Jurkat, Clone E6-1 (cell line): ENCODE measurements at regions not wholly inside any gene's neighbourhood (a gene's known extent, or its start where the extent isn't known, plus 50 kb on each side); places are given as distances from the start of the nearest gene placed in this dataset.

Experiments used
- DNase-seq: peaks from one replicate; pipeline ENCODE4 v3.0.0-alpha.2; 2011; ENCODE audit warnings: low read depth, low spot score
- H3K4me3 ChIP-seq: 2 replicates; pipeline ENCODE4 v1.5.1; 2011; ENCODE audit warnings: mild to moderate bottlenecking, low read length, control low read depth, moderate library complexity

- H3K4me3 ChIP-seq, result no peak overlapping the region
- no peak for DNase-seq
These were observed 407.2 kb upstream of the SHH start for GRCh38 chr7:156219307-156220077.

- no peak overlapping the region for H3K4me3 ChIP-seq
- no peak for DNase-seq
These were observed 406.5 kb upstream of the SHH start for GRCh38 chr7:156218544-156219306.

- H3K4me3 ChIP-seq, result no peak overlapping the region
- no peak for DNase-seq
These were observed 405.5 kb upstream of the SHH start for GRCh38 chr7:156217803-156218202.

GRCh38 chr7:156209087-156209486 lies 396.8 kb upstream of the SHH start:
- no peak for DNase-seq
- no peak overlapping the region for H3K4me3 ChIP-seq

GRCh38 chr7:156207306-156207705 lies 395.0 kb upstream of the SHH start:
- H3K4me3 ChIP-seq, result no peak overlapping the region
- DNase-seq, result no peak

- no peak overlapping the region for H3K4me3 ChIP-seq
- no peak for DNase-seq
These were observed 393.9 kb upstream of the SHH start for GRCh38 chr7:156206174-156206573.

- H3K4me3 ChIP-seq, result no peak overlapping the region
- no peak for DNase-seq
These were observed 392.6 kb upstream of the SHH start for GRCh38 chr7:156204820-156205219.

- no peak overlapping the region for H3K4me3 ChIP-seq
- DNase-seq, result no peak
These were observed 391.7 kb upstream of the SHH start for GRCh38 chr7:156203923-156204322.

- no peak overlapping the region for H3K4me3 ChIP-seq
- no peak for DNase-seq
These were observed 386.0 kb upstream of the SHH start for GRCh38 chr7:156198277-156198676.

- no peak for DNase-seq
These were observed 384.4 kb upstream of the SHH start for GRCh38 chr7:156196649-156197048.

GRCh38 chr7:156195276-156195675 lies 383.0 kb upstream of the SHH start:
- no peak overlapping the region for H3K4me3 ChIP-seq
- DNase-seq, result no peak

More at GRCh38 chr7:156196649-156197048, 384.4 kb upstream of the SHH start:
- H3K4me3 ChIP-seq, result no peak overlapping the region

- DNase-seq, result no peak
- no peak overlapping the region for H3K4me3 ChIP-seq
These were observed 382.6 kb upstream of the SHH start for GRCh38 chr7:156194813-156195212.

GRCh38 chr7:156192921-156193320 lies 380.7 kb upstream of the SHH start:
- no peak for DNase-seq
- H3K4me3 ChIP-seq, result no peak overlapping the region

- H3K4me3 ChIP-seq, result no peak overlapping the region
- DNase-seq, result no peak
These were observed 378.8 kb upstream of the SHH start for GRCh38 chr7:156191090-156191489.

GRCh38 chr7:156185076-156185475 lies 372.8 kb upstream of the SHH start:
- no peak overlapping the region for H3K4me3 ChIP-seq
- DNase-seq, result no peak

- no peak overlapping the region for H3K4me3 ChIP-seq
- no peak for DNase-seq
These were observed 371.9 kb upstream of the SHH start for GRCh38 chr7:156184164-156184563.

- DNase-seq, result no peak
These were observed 368.4 kb upstream of the SHH start for GRCh38 chr7:156180451-156181229.

GRCh38 chr7:156179872-156180390 lies 367.7 kb upstream of the SHH start:
- H3K4me3 ChIP-seq, result no peak overlapping the region
- DNase-seq, result no peak

More at GRCh38 chr7:156180451-156181229, 368.4 kb upstream of the SHH start:
- H3K4me3 ChIP-seq, result no peak overlapping the region

- no peak for DNase-seq
These were observed 366.6 kb upstream of the SHH start for GRCh38 chr7:156178857-156179256.

GRCh38 chr7:156178214-156178613 lies 366.0 kb upstream of the SHH start:
- no peak overlapping the region for H3K4me3 ChIP-seq
- no peak for DNase-seq

More at GRCh38 chr7:156178857-156179256, 366.6 kb upstream of the SHH start:
- no peak overlapping the region for H3K4me3 ChIP-seq
